HG03060 (cell line): ENCODE measurements at regions not wholly inside any gene's neighbourhood (a gene's known extent, or its start where the extent isn't known, plus 50 kb on each side); places are given as distances from the start of the nearest gene placed in this dataset.

Experiments
- ATAC-seq: cut with Tn5 transposase; IDR thresholded peaks from one replicate; pipeline ENCODE4 v1.9.1; 2021; ENCODE audit warnings: low read depth, moderate number of reproducible peaks; ENCODE audit not compliant: unreplicated experiment

DNA sequence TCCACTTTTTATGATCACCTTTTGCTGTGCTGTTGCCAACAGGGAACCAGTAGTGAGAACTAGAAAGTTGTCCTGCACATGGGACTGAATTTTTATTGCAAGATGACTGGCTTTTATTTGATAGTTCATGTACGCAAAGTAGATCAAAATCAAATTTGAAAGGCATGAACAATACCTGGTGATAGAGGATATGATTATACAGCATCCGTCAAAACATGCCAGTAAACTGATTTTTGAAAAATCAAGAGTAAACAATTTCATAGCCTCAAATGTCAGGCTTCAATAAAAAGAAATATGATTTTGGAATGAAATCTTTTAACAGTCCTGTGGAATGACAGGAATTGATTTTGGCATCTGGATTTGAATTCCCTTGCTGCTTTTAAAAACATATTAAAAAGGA, 219.6 kb upstream of the LRRN1 start:
- no peak for ATAC-seq

DNA sequence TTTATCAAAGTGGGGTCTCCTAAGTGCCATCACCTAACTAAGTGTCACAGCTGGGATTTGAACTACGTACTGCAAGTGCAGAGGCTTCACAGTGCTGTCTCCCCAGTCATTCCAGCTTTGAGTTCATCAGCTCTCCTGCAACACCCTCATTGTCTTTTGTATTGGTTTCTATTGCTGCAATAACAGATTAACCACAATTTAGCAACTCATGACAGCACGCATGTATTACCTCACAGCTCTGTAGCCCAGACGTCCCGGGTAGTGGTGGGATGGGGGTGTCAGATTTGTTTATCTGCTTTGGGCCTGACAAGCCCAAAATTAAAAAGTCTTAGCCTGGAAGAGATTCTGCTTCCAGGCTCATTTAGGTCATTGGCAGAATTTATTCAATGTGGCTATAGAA, 220.5 kb upstream of the LRRN1 start:
- ATAC-seq: no peak

DNA sequence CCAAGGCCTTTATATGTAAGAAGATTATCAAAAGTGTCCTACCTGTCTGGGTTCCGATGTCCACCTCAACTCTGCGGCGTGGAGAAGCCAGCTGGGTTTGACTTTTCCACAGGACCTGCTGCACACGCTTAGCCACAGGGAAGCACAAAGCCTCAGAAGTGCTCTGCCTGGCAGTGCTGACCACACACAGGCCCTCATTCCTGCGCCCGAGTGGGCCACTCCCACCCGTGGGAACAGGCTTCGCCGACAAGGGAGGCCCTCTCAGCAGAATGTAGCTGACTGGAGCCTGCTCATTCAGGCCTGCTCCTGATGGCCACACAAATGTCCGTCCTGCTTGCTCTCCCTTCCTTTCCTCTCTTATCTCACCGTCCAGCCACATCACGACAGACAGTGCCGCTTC, 221.4 kb upstream of the LRRN1 start:
- ATAC-seq: no peak

DNA sequence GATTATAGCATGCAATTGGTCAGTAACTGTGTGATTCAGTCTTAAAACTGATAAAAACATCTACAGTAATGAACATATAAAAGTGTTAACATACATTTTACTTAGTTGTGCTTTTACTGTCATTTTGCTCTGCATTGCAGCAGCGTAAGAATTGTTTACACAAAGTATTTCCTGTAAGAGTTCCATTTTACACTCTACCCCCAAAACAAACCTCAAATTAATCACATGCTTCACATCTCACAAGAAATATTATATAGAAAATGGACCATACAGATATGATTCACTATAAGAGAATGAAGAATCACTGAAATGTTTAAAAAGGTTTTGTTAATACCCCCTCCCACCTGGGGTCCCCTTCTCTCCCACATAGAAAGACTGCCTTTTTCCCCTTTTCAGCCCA, 225.9 kb upstream of the LRRN1 start:
- no peak for ATAC-seq

DNA sequence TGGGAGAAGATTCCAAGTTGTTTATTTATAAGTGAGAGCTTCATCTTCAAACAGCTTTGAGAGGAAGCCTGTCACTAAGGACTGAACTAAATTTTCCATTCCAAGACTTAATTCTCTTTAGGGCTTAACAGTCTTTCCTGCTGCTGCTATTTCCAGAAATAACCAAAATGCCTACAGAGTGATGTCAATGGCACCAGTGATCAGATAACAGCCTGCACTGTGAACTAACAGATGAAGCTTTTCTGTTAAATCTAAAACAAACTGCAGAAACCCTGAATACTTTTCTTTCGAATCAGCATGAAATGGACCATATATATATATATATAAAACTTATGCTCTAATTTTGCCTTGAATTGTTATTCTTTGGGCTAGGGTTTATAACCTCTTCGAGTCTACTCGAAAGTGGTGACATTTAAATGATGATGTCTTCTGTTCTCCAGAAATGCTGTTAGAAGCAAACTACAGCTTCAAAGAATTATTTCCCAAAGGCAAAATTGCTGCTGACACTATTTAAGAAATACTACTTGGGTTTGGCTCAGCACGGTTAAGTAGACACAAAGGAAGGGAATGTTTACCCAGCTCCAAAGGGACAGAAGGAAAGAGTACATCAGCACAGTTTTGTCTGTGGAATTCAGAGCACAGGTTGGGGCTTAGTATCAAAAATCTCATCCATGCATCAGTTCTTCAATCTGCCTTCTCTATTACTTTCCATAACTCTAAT, 238.5 kb upstream of the LRRN1 start:
- ATAC-seq: no peak

DNA sequence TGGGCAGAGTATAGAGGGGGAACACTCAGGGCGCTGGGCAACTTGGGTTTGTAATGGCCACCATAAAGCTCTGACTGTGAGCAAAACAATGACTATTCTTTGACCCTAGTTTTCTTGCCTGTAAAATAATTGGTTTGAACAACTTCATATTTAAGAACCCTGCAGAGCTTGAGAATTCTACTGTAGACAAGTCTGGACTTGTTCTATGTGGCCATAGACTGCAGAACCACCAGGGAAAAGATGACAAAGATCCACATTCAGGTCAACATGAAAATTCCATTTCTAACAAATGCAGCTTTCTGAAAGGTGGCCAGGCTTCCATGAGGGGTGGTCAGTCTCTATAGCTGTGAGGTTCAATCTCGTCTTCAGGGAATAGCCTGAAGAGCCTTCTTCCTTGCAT, 239.4 kb upstream of the LRRN1 start:
- no peak for ATAC-seq

DNA sequence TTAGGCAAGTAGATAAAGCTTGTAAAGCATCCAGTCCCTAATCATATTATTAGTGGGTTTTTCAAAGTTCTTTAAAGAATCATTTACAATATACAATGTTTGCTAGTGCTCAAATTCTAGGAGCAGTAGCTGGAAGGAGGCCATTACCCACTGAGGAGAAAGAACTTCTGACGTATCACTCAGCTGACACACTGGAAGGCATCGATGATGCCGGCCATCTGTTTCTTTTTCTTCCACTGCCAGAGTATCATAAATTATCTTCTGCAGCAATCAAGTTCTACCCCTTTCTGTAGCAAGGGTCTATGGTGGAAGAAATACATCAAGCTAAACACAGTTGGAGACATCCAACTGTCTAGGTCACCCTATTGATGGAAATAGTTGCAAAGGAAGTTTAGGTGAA, 243.2 kb upstream of the LRRN1 start:
- ATAC-seq: no peak

DNA sequence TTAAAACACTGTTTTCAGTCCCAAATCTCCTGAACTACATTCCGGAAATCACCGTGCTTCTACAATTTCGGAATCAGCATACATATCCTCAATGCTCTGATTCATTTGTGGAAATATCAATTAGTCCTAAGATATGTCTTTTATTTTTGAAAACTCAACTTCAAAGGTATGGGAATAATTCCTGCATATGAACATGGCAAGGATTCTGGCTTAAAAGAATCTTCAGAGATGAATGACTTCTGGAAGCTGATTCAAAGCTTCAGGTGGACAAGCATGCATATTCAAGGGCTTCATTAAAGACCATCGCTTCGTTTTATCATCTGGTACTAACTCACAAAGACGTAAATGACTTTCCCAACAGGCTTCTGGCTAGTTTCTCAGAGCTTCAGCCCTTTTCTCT, 246.0 kb upstream of the LRRN1 start:
- no peak for ATAC-seq

DNA sequence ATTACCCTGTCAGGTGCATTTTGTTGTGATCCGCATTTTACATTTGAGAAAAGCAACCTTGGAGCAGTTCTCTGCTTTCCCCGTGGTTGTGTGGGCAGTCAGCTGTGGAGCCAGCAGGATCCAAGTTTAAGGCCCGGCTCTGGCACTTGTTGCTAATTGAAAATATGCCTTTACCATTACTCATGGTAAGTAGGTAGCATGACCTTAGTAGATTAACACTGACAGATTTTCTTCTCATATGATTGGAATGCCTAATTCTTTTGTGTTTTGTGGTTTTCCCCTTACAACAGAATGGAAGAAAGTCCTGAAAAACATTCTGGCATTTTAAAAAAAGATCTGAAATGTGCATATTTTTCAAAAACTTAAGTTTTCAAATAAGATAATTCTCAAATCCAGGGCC, 246.5 kb upstream of the LRRN1 start:
- ATAC-seq: no peak

DNA sequence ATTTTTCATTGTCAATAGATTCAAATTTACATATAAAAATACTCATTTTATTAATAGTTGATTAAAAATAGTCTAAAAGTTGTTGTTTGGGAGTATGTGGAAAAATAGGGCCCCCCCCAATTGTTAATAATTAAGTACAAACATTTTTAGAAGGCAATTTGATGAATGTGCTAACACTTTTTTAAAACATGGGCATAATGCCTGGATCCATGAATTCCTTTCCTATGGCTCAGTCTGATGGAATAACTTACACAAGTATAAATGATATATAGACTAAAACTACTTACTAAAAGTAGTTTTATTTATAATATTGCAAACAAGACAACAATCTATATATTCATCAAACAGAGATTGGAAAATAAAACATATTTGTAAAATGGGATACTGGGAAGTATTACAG, 247.2 kb upstream of the LRRN1 start:
- ATAC-seq: no peak

DNA sequence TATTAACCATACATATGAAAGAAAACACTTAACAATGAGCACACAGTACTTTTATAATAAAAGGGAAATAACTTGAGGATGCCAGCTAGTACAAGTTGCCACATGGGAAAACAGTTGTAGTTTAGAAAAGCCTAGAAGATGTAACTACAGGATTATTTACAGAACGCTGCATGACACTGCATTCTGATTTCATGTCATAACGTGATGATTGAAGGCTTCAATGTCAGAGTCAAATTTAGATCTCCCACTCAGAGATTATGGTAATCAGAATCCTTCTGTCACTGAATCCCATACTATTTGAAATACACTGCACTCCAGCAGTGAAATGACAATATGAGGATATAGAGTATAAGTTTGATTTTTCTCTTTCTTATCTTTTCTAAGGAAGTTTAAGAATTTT, 253.9 kb upstream of the LRRN1 start:
- ATAC-seq: no peak

DNA sequence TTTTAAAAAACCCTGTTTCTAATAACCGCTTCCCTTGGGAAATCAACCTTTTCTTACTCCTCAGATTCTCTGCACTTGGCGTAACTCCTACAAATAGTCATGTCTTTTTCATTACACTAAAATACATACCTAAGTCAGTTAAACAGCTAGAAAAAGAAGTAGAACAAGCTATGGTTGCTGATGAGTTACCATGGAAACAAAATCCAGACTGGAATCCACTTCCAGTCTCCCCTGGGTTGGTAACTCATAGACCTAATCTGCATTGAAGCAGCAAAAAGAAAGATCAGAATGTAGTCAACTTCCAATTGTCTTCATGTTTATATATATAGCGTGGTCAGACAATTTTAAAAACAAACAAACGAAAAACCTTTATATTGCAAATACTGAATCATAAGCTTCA, 260.8 kb upstream of the LRRN1 start:
- no peak for ATAC-seq

DNA sequence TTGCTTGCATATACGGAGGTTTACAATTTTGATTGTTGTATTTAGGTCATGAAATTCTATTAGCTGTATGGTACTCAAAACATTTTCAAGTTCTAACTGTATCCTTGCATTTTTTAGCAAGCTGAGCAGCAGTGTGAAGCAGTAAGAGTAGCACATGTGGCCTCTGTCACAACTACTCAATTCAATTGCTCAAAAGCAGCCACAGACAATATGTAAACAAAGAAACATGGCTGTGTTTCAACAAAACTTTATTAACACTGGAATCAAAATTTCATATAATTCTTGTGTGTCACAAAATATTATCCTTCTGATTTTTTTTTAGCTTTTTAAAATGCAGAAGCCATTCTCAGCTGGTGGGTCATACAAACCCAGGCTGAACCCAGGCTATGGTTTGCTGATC, 266.7 kb upstream of the LRRN1 start:
- no peak for ATAC-seq

DNA sequence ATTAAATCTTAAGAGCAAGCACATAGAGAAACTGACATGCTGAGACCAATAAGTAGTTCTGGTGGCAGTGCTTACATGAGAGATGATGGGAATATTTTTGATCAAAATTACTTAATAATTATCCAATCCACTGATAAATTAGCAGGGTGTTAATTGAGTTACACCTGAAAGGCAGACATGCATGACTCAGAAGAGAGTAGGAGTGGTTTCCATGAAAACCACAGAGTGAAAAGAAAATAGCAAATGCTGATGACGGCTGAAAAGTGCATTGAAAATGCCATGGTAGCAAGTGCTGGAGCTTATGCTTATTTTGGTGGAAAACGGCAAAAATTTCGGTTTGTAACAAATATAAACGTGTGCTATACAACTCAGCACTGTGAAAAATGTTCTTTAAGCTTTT, 267.8 kb upstream of the LRRN1 start:
- ATAC-seq: no peak

DNA sequence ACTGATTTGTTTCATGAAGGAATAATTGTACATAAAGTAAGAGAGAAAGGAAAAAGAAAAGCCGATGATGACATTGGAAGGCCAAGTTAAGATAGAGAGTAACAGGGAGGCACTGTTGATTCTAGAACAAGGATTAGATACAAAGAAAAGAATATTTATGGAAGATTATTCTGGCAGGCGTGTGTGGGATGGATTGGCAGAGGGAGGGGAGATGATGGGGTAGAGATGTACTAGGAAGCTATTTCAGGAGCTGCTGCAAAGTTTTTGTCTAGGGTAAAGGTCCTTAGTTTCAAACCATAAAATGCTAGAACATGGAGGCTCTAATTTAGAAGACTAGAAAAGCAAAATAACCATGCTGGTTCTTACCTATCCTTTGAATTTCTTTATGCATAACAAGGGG, 280.0 kb upstream of the LRRN1 start:
- ATAC-seq: no peak

DNA sequence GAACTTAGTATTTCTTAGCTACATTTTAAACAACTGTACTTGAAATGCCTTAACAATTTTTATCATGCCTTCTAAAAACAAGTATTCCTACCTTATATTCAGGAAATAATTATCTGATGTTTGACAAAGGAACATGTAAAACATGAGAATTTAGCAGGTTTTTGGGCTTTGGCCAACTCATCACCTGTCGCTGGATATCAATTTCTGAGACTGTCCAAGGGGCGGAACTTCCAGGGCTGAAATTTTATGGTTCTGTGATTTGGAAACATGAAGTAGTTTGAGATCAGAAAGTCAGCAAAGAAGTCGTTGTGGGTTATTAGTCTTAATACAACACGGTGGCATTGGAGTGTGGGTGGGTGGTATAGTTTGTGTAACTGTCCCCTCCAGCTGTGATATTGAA, 282.2 kb upstream of the LRRN1 start:
- no peak for ATAC-seq

DNA sequence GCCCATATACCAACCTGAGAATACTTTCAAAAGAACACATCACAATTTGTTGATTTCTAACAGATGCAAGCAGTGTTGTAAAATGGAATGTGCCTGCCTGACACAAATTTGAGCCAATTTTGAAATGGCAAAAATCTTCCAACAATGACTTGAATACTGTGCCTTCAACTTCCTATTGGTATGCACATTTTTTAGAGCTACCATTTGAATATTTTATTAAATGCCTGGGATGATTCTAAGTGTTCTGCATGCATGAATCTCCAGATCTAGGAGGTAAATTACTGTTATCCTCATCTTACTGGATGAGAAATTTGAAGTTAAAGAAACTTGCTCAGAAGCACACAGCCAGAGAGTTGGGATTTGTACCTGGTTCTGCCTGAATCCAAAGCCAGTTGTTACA, 282.8 kb upstream of the LRRN1 start:
- ATAC-seq: no peak

DNA sequence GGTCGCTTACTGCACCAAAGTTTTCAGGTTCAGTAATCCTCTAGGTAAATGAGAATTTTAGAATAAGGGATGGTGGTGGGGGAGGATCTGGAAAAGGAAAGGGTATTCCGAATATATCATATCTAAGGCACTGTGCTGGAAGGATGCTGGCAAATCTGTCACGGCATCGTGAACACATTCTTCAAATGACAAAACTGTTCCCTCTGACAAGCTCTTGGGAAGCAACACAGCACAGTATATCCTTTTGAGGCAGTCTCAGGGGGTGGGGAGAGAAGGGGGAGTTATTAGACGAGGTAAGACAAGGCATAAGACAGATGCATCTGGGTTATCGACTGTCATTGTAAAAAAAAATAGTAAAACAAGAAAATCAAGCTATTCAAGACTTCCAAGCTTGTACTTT, 289.6 kb upstream of the LRRN1 start:
- no peak for ATAC-seq

DNA sequence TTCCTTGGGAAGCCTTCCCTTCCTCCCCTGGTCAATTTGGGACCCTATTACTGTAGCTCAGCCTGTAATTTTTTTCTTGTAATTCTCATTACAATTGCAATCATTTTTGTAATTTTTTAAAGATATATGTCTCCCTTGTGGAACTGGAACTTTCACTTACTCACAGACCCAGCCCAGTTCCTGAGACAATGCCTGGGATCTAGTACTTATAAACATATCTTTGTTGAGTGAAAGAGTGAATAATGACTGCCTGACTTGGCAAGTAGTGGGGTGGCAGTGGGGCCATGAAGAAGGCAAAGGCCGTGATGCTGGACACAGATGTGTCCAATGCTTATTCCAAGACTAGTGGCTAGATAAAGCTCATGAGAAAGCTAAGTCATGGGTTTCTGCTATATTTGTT, 294.5 kb upstream of the LRRN1 start:
- no peak for ATAC-seq

DNA sequence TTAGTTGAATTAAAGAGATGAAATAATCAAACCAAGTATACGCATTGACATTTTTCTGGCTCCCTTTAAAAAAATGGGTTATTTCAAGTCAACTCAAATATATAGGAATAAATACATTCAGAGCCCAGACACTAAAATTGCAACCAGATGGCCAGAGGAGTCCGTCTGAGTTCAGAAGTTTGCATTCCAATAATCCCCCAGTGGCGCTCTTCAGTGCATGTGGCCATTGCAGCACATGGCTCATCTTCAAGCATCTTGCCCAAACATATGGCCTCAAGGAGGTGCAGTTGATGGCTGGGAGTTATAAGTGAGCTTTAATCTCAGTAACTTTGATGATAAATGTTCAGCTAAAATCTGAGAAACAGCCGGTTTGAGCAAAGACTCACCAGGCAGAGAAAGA, 295.8 kb upstream of the LRRN1 start:
- no peak for ATAC-seq

DNA sequence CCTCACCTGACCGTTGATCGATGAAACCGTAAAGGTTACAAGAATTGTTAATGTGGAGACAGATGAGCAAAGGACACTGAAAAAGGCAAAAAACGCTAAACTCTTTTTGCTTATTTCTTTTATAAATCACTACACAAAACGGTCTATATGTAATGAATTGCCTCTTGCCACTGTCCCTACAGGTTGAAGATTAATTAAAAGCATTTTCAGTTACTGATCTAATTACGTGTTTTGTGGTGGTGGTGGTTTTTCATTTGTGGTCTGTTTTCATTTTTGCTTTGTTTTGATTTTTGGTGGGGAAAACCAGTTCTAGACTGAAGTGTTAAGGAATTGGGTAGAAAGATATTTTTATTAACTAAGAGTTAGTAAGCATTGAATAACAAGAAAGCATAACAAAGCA, 299.2 kb upstream of the LRRN1 start:
- no peak for ATAC-seq

DNA sequence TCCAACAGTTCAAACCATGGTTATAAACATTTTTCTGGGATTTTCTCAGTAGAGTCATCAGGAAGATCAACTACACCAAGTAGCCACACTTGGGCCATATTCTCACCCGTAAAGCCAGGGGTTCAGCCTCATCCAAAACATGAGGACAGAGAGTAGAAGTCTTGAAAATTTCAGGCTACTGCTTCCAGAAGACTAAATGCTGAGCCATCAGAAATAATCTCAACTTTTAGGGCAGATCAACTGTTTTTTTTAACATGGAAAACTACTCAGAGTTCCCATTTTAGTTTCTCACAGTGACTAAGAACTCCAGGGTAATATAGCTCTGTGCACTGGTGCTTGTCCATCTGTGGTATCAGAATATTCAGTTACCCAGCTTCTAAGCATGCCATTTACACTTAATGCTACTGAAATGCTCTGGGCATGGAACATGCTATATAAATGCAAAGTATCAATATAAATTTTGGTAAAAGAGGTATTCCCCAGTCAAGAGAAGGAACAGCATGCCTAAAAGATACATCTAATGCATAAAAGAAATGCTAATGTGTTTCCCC, 300.1 kb upstream of the LRRN1 start:
- ATAC-seq: no peak

DNA sequence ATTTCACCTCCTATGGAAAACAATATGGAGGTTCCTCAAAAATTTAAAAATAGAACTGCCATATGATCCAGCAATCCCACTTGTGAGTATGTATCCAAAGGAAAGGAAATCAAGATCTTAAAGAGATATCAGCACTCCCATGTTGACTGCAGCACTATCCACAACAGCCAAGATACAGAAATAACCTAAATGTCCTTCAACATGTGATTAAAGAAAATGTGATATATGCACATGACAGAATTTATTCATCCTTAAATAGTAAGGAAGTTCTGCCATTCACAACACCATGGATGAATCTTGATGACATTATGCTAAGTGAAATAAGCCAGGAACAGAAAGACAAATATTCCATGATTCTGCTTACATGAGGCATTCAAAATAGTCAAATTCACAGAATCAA, 303.6 kb upstream of the LRRN1 start:
- ATAC-seq: no peak
